ENCODE measurements at regions not wholly inside any gene's neighbourhood (a gene's known extent, or its start where the extent isn't known, plus 50 kb on each side); places are given as distances from the start of the nearest gene placed in this dataset.

DNA sequence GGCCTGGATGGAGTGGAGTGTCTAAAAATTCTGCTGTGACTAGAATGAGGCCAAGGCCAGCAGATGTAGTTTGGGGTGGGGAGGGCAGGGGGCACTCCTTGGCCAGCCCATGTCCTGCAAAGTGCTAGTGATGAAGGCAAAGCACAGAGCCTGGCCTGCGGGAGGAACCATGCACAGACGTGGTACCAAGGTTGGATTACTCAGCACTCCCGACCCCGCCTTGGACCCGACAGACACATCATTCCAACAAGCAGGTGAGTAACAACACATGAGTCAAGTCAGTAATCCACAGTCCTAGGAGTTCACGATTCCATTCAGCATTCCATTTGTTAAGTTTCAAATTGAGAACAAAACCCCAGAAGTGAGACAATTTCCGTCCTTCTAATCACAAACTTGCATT lies 317.3 kb downstream of the TCERG1L start:
- WGBS (ENCODE audit: extremely low coverage, insufficient read length, low lambda C conversion rate) = no CpG with 5 or more reads among the region's 7 CpGs
- H2BK15ac ChIP-seq (ENCODE audit: low read depth, low read length) = no peak overlapping the region
- peaks cover 2% of the 10 kb centered on the region; the same call in 1 of the 2 replicates for H3K27me3 Mint-ChIP-seq (ENCODE audit: low read depth)
- no peak overlapping the region for H4K5ac ChIP-seq (ENCODE audit: insufficient read length, low read depth, low read length)
- no peaks in the 10 kb centered on the region for H3K23me2 ChIP-seq (ENCODE audit: insufficient read length, low read depth, low read length, poor library complexity, severe bottlenecking)
- no peak overlapping the region for H4K8ac ChIP-seq (replicated peaks; ENCODE audit: insufficient read length, low read depth, low read length)
- H2AK5ac ChIP-seq (ENCODE audit: insufficient read length, low read length) = no peak overlapping the region
- H3K9me3 ChIP-seq (ENCODE audit: control insufficient read depth, low read depth, low read length) = no peaks in the 10 kb centered on the region
- H3K27me3 ChIP-seq (ENCODE audit: insufficient read depth, low read length) = no peaks in the 10 kb centered on the region
- H3K23ac ChIP-seq (ENCODE audit: insufficient read length, low read depth, low read length) = no peak overlapping the region
- H3K9ac ChIP-seq (ENCODE audit: extremely low read depth, insufficient read length, low read length) = no peak overlapping the region
- no peak overlapping the region for H3T11ph ChIP-seq (ENCODE audit: low read length)
- H4K91ac ChIP-seq (ENCODE audit: insufficient read length, low read depth, low read length) = no peak overlapping the region
- no peak overlapping the region for H2BK120ac ChIP-seq (ENCODE audit: low read depth, low read length, poor library complexity, severe bottlenecking)
- peaks cover 4 to 15% (median 14%) of the 10 kb centered on the region in 3 experiments; a peak in 5 of 7 replicates for H3K36me3 Mint-ChIP-seq (ENCODE audit: insufficient read depth in 1 of 3, low read depth in 3 of 3)
- H4K20me1 ChIP-seq (ENCODE audit: control insufficient read depth, insufficient read depth, insufficient read length) = no peaks in the 10 kb centered on the region
- no peaks in the 10 kb centered on the region for H3K79me1 ChIP-seq (ENCODE audit: insufficient read depth, low read depth, low read length, poor library complexity, severe bottlenecking)
- no peak overlapping the region for H3K27ac ChIP-seq (ENCODE audit: insufficient read length, low read depth, low read length)
- no peak overlapping the region for H3K4ac ChIP-seq (ENCODE audit: low read depth, low read length)
- H3K9me3 Mint-ChIP-seq = peaks cover 12 to 27% of the 10 kb centered on the region in 2 experiments
- no peak overlapping the region for H2BK5ac ChIP-seq (ENCODE audit: insufficient read length, low read length)
- H3K18ac ChIP-seq (ENCODE audit: insufficient read length, low read depth, low read length) = no peak overlapping the region
- no peak overlapping the region for H3K56ac ChIP-seq (ENCODE audit: insufficient read length, low read depth, low read length)
- TF ChIP-seq, protein P1, sequence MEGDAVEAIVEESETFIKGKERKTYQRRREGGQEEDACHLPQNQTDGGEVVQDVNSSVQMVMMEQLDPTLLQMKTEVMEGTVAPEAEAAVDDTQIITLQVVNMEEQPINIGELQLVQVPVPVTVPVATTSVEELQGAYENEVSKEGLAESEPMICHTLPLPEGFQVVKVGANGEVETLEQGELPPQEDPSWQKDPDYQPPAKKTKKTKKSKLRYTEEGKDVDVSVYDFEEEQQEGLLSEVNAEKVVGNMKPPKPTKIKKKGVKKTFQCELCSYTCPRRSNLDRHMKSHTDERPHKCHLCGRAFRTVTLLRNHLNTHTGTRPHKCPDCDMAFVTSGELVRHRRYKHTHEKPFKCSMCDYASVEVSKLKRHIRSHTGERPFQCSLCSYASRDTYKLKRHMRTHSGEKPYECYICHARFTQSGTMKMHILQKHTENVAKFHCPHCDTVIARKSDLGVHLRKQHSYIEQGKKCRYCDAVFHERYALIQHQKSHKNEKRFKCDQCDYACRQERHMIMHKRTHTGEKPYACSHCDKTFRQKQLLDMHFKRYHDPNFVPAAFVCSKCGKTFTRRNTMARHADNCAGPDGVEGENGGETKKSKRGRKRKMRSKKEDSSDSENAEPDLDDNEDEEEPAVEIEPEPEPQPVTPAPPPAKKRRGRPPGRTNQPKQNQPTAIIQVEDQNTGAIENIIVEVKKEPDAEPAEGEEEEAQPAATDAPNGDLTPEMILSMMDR (conservative IDR thresholded peaks at IDR 0.05) = no peak
- no peak overlapping the region for H3K4me3 Mint-ChIP-seq
- no peak overlapping the region for H2BK20ac ChIP-seq (ENCODE audit: low read depth, low read length, poor library complexity, severe bottlenecking)
- H2AFZ ChIP-seq (ENCODE audit: low read length) = no peak overlapping the region
- no peak overlapping the region for H3K14ac ChIP-seq (ENCODE audit: insufficient read depth, low read length)
- H3K4me2 ChIP-seq (ENCODE audit: insufficient read depth, insufficient read length, low read length) = no peak overlapping the region
- H3K27ac Mint-ChIP-seq = no peak overlapping the region
- no peaks in the 10 kb centered on the region for H3K79me2 ChIP-seq (ENCODE audit: insufficient read depth, low read length)
- DNase-seq = no peak
- peaks cover 11 to 21% of the 10 kb centered on the region in 2 experiments for H3K4me1 Mint-ChIP-seq
- no peaks in the 10 kb centered on the region for H3K4me1 ChIP-seq (ENCODE audit: insufficient read depth, low read length)
- H2BK12ac ChIP-seq (ENCODE audit: insufficient read length, low read depth, low read length) = no peak overlapping the region

All from H9 (cell line).